GM12878 (cell line): ENCODE measurements at regions not wholly inside any gene's neighbourhood (a gene's known extent, or its start where the extent isn't known, plus 50 kb on each side); places are given as distances from the start of the nearest gene placed in this dataset.

Experiments
- ASH2L ChIP-seq: fragments of 300-600, 200-600 bp; sonication (generic); IDR thresholded peaks from 2 replicates; pipeline ENCODE4 v1.6.1; 2017; ENCODE audit warnings: low read depth, mild to moderate bottlenecking, borderline replicate concordance
- ESRRA ChIP-seq: IDR thresholded peaks from 2 replicates; pipeline ENCODE4 v1.6.1; 2012; ENCODE audit warnings: mild to moderate bottlenecking, low read length, improper control_type of control experiment
- JUND ChIP-seq: IDR thresholded peaks from 2 replicates; pipeline ENCODE4 v1.6.1; 2012; ENCODE audit warnings: low read depth, mild to moderate bottlenecking, low read length, improper control_type of control experiment, moderate library complexity
- MTA2 ChIP-seq: fragments of 450-650 bp; IDR thresholded peaks from 2 replicates; pipeline ENCODE4 v1.6.1; 2016; ENCODE audit warnings: low read depth, mild to moderate bottlenecking, moderate library complexity
- MXI1 ChIP-seq: fragments of 150-350 bp; IDR thresholded peaks from 2 replicates; pipeline ENCODE4 v1.6.1; 2011; ENCODE audit warnings: low read depth, mild to moderate bottlenecking, inconsistent platforms, low read length, improper control_type of control experiment
- NR2C2 ChIP-seq: IDR thresholded peaks from 2 replicates; pipeline ENCODE4 v1.6.1; 2011; ENCODE audit warnings: borderline replicate concordance, low read depth; ENCODE audit not compliant: control insufficient read depth, insufficient read length
- RUNX3 ChIP-seq: IDR thresholded peaks from 2 replicates; pipeline ENCODE4 v1.6.1; 2012; ENCODE audit warnings: low read length, inconsistent platforms
- ZNF687 ChIP-seq: fragments of 450-650 bp; IDR thresholded peaks from 2 replicates; pipeline ENCODE4 v1.6.1; 2017; ENCODE audit warnings: mild to moderate bottlenecking, moderate library complexity
- TF ChIP-seq, protein P1 (sequence below): fragments of 450-650 bp; formaldehyde crosslinking; IDR thresholded peaks from 2 replicates; pipeline ENCODE4 v1.5.0; 2022; ENCODE audit warnings: mild to moderate bottlenecking, missing genetic modification characterization
- TF ChIP-seq, protein P2 (sequence below): fragments of 450-650 bp; IDR thresholded peaks from 2 replicates; pipeline ENCODE4 v1.6.1; 2017; ENCODE audit warnings: mild to moderate bottlenecking, low read depth, inconsistent platforms; ENCODE audit not compliant: poor library complexity, severe bottlenecking
- TF ChIP-seq, protein P3 (sequence below): fragments of 150-350 bp; IDR thresholded peaks from 2 replicates; pipeline ENCODE4 v1.6.1; 2014; ENCODE audit warnings: mild to moderate bottlenecking, low read depth, low read length

GRCh38 chr18:5603153-5603552, 59.4 kb upstream of the EPB41L3 start (continued):
- no peak for TF ChIP-seq NR2C2
- TF ChIP-seq RUNX3, result no peak
- no peak for TF ChIP-seq ASH2L
- no peak for TF ChIP-seq MTA2
- TF ChIP-seq MXI1, result no peak
- TF ChIP-seq, protein P1, sequence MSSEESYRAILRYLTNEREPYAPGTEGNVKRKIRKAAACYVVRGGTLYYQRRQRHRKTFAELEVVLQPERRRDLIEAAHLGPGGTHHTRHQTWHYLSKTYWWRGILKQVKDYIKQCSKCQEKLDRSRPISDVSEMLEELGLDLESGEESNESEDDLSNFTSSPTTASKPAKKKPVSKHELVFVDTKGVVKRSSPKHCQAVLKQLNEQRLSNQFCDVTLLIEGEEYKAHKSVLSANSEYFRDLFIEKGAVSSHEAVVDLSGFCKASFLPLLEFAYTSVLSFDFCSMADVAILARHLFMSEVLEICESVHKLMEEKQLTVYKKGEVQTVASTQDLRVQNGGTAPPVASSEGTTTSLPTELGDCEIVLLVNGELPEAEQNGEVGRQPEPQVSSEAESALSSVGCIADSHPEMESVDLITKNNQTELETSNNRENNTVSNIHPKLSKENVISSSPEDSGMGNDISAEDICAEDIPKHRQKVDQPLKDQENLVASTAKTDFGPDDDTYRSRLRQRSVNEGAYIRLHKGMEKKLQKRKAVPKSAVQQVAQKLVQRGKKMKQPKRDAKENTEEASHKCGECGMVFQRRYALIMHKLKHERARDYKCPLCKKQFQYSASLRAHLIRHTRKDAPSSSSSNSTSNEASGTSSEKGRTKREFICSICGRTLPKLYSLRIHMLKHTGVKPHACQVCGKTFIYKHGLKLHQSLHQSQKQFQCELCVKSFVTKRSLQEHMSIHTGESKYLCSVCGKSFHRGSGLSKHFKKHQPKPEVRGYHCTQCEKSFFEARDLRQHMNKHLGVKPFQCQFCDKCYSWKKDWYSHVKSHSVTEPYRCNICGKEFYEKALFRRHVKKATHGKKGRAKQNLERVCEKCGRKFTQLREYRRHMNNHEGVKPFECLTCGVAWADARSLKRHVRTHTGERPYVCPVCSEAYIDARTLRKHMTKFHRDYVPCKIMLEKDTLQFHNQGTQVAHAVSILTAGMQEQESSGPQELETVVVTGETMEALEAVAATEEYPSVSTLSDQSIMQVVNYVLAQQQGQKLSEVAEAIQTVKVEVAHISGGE (CRISPR knock-in tag), result no peak
- TF ChIP-seq, protein P2, sequence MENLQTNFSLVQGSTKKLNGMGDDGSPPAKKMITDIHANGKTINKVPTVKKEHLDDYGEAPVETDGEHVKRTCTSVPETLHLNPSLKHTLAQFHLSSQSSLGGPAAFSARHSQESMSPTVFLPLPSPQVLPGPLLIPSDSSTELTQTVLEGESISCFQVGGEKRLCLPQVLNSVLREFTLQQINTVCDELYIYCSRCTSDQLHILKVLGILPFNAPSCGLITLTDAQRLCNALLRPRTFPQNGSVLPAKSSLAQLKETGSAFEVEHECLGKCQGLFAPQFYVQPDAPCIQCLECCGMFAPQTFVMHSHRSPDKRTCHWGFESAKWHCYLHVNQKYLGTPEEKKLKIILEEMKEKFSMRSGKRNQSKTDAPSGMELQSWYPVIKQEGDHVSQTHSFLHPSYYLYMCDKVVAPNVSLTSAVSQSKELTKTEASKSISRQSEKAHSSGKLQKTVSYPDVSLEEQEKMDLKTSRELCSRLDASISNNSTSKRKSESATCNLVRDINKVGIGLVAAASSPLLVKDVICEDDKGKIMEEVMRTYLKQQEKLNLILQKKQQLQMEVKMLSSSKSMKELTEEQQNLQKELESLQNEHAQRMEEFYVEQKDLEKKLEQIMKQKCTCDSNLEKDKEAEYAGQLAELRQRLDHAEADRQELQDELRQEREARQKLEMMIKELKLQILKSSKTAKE, result no peak
- TF ChIP-seq, protein P3, sequence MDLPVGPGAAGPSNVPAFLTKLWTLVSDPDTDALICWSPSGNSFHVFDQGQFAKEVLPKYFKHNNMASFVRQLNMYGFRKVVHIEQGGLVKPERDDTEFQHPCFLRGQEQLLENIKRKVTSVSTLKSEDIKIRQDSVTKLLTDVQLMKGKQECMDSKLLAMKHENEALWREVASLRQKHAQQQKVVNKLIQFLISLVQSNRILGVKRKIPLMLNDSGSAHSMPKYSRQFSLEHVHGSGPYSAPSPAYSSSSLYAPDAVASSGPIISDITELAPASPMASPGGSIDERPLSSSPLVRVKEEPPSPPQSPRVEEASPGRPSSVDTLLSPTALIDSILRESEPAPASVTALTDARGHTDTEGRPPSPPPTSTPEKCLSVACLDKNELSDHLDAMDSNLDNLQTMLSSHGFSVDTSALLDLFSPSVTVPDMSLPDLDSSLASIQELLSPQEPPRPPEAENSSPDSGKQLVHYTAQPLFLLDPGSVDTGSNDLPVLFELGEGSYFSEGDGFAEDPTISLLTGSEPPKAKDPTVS, result no peak
- TF ChIP-seq JUND, result no peak
- TF ChIP-seq ESRRA, result no peak
- no peak for TF ChIP-seq ZNF687
- TF ChIP-seq, all 136 proteins: peak for 0
